NCI-H2081 treated with DMSO at 0.1 percent for 48 hours (cell line): ENCODE measurements at regions not wholly inside any gene's neighbourhood (a gene's known extent, or its start where the extent isn't known, plus 50 kb on each side); places are given as distances from the start of the nearest gene placed in this dataset.

Source experiments
- DNase-seq: peaks from one replicate; lab custom pipeline; 2025; lab: John Stamatoyannopoulos, UW

DNA sequence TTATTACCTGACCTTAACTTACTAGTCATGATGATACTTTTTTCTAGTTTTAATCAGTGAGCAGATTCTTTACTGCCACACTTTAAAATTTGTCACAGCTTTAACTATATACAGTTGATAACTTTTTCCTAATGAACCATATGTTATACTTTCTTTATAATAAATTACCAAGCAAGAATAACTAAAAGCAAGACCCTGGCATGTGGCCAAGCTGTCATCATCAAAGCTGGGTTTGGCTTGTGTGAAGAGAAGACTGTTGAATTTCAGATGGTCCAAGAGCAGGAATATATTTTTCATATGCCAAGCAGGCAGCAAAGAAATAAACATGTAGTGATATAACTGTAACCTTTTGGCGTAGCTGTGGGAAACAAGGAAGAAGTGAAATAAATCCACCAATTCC, 93.5 kb downstream of the PUS7L start:
- no peak for DNase-seq

DNA sequence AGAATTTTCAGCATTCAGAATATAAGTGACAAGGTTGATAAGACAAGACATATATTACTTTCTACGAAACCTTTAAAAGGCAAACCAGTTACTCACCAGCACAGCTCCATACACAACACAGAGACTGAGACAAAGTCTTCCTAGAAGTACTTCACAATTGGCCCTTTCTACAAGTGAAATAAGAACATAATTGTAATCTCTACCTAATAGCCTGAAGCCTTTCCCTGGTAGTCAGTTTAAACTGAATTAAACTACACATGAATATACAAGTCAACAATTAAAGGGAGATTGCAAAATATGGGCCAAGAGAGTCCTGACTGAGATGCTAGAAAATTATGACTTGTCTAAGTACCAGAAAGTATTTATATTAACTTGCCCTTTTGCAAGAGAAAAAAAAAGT, 95.9 kb downstream of the PUS7L start:
- no peak for DNase-seq

DNA sequence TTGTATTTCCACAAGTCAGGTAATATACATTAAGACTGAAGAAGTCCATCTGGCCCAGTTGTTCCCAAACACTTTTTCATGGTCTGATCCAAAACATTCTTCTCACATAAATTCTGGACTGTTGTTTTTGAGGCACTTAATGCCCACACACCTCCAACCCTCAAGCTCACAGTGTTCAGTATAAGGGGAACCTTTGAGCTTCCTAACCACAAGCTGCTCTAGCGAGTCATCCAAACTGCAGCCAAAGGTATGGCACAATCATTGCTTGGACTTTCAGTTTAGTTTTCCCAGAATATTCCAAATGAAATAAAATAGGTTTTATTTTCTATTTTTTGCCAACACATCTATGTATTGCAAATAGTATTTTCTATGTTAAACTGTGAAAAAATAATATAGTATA, 103.0 kb downstream of the PUS7L start:
- DNase-seq: no peak

- DNase-seq: peak; percentile 77
These were observed 101.9 kb upstream of the ADAMTS20 start for GRCh38 chr12:43653917-43654316.

- no peak for DNase-seq
These were observed 101.4 kb upstream of the ADAMTS20 start for GRCh38 chr12:43653289-43653915.

DNA sequence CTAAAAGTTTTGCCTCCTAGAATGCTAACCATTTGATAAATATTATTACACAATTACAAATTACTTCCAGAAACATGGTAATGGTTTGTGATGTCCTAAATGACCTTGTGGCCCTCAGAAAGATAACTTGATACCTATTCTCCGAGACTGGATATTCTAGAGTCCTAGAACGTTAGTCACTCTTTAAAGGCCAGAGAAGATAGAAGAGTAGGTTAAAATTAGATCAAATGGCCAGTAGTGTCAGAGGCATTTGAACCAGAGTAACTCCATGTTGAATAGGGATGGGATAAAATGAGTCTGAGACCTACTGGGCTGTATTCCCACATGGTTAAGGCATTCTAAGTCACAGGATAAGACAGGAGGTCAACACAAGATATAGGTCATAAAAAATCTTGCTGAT, 96.6 kb upstream of the ADAMTS20 start:
- no peak for DNase-seq

DNA sequence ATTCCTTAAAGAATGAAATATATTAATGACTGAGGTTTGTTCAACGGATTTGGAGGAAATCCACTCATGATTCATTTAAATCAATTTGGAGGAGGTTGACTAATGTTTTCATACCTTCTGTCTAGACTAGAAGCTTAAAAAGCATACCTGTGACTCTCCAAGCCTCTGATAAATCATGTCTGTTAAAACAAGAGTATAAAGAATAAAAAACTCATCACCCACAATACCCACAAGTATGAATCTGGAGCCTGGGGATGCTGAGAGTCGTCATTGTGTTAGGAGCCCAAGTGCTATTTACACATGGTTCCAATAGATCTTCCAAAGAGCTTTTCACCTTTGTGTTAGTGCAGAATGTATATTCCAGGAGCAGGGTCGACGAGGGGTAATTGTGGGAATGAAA, 86.8 kb upstream of the ADAMTS20 start:
- DNase-seq: no peak

GRCh38 chr12:43636725-43637463, 84.9 kb upstream of the ADAMTS20 start:
- no peak for DNase-seq

- DNase-seq: no peak
These were observed 69.3 kb upstream of the ADAMTS20 start for GRCh38 chr12:43621262-43621661.

GRCh38 chr12:43602738-43603137, 50.7 kb upstream of the ADAMTS20 start:
- no peak for DNase-seq
